Activated CD4-positive, alpha-beta T cell treated with anti-CD3 and anti-CD28 coated beads, Interleukin-2, amount 10 ng/mL, durations not matched to agents 24 days and 14 days (primary cell): ENCODE measurements at regions not wholly inside any gene's neighbourhood (a gene's known extent, or its start where the extent isn't known, plus 50 kb on each side); places are given as distances from the start of the nearest gene placed in this dataset.

Experiments used
- DNase-seq: peaks from one replicate; pipeline ENCODE4 v3.0.0; 2022
- H3K27ac Mint-ChIP-seq: one replicate; pipeline ENCODE4 v1.8.0; 2022; ENCODE audit warnings: mild to moderate bottlenecking, mixed read lengths
- H3K27me3 Mint-ChIP-seq: one replicate; pipeline ENCODE4 v1.8.0; 2022; ENCODE audit warnings: mixed read lengths
- H3K36me3 Mint-ChIP-seq: one replicate; pipeline ENCODE4 v1.8.0; 2022; ENCODE audit warnings: low read depth, mild to moderate bottlenecking, mixed read lengths
- H3K4me1 Mint-ChIP-seq: one replicate; pipeline ENCODE4 v1.8.0; 2021; ENCODE audit warnings: mixed read lengths
- H3K4me3 Mint-ChIP-seq: one replicate; pipeline ENCODE4 v1.8.0; 2022; ENCODE audit warnings: mild to moderate bottlenecking, moderate library complexity, mixed read lengths
- H3K9me3 Mint-ChIP-seq: one replicate; pipeline ENCODE4 v1.8.0; 2021; ENCODE audit warnings: mixed read lengths
- intact Hi-C: fragments of 100-400 bp; cut with micrococcal nuclease; formaldehyde crosslinking; loops from one replicate; pipeline ENCODE4 v1.15.1; 2023

DNA sequence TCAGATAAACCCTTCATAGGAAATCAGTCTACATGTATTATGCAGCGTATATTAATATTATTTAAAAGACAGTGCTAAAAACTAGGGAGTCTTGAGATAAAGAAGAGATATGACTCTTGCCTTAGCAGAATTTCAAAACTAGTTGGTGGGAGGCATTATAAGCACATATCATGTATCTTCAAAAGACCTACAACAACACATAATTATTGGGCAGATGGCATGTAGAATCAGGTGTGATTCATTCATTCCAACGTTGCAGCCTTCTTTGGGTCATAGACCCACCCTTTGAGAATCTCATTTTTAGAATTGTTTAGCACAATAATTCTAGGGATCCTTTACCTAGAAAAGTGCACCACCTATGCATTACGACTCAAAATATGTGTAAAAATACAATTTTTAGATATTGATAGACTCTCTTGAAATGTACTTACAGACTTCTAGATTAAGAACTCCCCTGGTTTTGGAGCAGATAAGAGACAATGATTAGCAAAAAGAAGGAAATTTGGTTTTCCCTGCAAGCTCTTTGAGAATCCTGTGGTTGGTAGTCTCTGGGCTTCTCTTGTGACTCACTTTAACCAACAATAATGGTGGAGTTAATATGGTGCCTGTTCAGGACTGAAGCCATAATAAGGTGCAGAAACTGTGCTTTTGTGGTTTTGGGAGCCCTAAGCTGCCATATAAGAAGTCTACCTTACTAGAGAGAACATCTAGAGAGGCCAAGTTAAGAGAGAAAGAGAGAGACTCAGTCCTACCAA, 85.3 kb upstream of the RGS4 start:
- DNase-seq = no peak
- Mint-ChIP-seq H3K4me3 (no peak overlapping the region), H3K27me3 (peaks cover 2% of the 10 kb centered on the region), H3K36me3 (no peaks in the 10 kb centered on the region), H3K9me3 (no peaks in the 10 kb centered on the region), H3K4me1 (no peaks in the 10 kb centered on the region), H3K27ac (no peak overlapping the region)
- intact Hi-C loops = no loop called here

DNA sequence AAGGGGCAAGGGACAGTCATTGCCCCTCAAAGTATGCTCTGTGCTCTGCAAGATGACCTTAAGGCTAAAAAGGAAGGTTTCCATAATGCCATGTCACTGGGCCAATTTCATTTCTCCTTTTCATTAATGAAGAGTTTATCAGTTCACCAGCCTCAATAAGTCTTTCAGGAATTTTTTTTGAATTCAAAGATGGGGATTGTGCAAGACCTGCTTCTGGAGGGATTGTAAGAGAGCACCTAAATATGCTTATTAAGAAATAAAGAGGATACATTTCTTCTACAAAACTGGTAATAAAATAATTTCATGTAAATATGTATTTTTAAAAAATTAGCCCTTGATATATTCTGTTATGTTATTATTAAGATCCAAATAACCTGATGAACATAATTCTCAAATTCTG, 86.8 kb upstream of the RGS4 start:
- no peak for DNase-seq
- no peak overlapping the region for H3K27ac Mint-ChIP-seq
- no peak overlapping the region for H3K4me3 Mint-ChIP-seq
- peaks cover 2% of the 10 kb centered on the region for H3K27me3 Mint-ChIP-seq
- intact Hi-C loops = no loop called here
- no peaks in the 10 kb centered on the region for H3K36me3 Mint-ChIP-seq
- H3K9me3 Mint-ChIP-seq = no peaks in the 10 kb centered on the region
- no peaks in the 10 kb centered on the region for H3K4me1 Mint-ChIP-seq

DNA sequence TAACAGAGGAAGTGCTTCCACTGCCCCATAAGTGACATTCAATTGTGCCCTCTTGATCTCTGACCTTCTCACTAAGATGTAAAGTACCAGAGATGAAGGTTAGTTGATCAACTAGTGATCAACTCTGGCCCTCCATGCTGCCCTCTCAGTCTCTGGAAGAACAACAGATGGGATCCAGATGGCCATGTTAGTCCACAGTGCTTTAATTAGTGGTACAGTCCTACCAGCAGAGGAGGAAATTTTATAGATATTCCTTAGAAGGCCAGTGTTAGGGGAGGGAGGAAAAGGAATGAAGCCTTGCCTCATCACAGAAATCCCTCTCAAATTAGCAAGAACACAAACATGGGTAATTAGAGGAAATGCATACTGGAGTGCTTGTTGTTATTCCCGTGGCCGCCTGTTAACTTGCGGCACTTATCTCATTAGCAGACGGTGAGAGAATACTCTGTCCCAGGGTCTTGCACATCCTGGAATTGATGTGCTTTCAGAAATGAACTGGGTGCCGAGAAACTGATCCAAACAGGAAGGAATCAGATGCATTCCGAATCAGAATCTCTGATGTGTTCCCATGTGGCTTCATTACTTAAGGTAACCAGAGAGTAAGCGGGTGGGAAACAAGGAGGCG, 91.1 kb upstream of the RGS4 start:
- intact Hi-C loops = no loop called here

DNA sequence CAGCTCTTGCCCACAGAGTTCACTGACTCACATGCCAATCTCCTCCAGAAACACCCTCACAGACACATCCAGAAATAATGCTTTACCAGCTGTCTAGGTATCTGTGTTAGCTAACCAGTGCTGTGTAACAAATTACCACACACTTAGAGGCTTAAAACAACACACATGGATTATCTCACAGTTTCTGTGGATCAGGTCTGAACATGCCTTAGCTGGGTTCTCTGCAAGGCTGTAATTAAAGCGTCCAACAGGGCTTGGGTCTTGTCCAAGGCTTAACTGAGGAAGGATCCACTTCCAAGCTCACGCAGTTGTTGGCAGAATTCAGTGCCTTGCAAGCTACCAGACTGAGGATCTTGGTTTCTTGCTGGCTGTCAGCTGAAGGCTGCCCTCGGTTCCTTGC, 92.5 kb upstream of the RGS4 start:
- intact Hi-C loops = no loop called here
- no peak overlapping the region for H3K4me3 Mint-ChIP-seq

More for the DNA sequence above, 91.1 kb upstream of the RGS4 start:
- no peak for DNase-seq
- no peaks in the 10 kb centered on the region for H3K36me3 Mint-ChIP-seq
- no peaks in the 10 kb centered on the region for H3K4me1 Mint-ChIP-seq
- H3K4me3 Mint-ChIP-seq = no peak overlapping the region
- H3K27ac Mint-ChIP-seq = no peak overlapping the region
- H3K9me3 Mint-ChIP-seq = no peaks in the 10 kb centered on the region
- peaks cover 2% of the 10 kb centered on the region for H3K27me3 Mint-ChIP-seq

DNA sequence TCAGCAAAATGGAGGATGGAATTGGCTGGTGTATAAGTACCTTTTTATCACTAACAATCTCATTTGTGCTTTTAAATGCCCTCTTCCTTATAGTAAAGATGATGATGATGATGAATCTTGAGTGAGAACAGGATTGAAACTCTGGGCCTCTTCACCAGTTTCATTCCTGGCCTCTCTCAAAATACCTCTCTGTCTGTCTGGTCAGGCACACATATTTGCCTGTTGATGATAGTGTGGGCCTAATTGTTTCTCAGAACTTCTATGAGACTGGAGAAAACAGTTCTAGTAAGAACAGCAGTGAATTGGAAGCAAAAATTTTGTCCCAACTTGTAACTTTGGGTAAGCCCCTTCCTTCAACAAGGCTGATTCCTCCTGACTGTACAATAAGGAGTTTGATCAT, 94.4 kb upstream of the RGS4 start:
- H3K4me1 Mint-ChIP-seq = no peaks in the 10 kb centered on the region
- H3K9me3 Mint-ChIP-seq = no peaks in the 10 kb centered on the region
- H3K27me3 Mint-ChIP-seq = no peaks in the 10 kb centered on the region
- no peak overlapping the region for H3K27ac Mint-ChIP-seq
- no peak for DNase-seq
- no peak overlapping the region for H3K4me3 Mint-ChIP-seq
- intact Hi-C loops = no loop called here
- no peaks in the 10 kb centered on the region for H3K36me3 Mint-ChIP-seq

More for the DNA sequence above, 92.5 kb upstream of the RGS4 start:
- Mint-ChIP-seq H3K36me3 (no peaks in the 10 kb centered on the region), H3K4me1 (no peaks in the 10 kb centered on the region), H3K9me3 (no peaks in the 10 kb centered on the region), H3K27ac (no peak overlapping the region), H3K27me3 (peaks cover under 1% of the 10 kb centered on the region)
- no peak for DNase-seq

DNA sequence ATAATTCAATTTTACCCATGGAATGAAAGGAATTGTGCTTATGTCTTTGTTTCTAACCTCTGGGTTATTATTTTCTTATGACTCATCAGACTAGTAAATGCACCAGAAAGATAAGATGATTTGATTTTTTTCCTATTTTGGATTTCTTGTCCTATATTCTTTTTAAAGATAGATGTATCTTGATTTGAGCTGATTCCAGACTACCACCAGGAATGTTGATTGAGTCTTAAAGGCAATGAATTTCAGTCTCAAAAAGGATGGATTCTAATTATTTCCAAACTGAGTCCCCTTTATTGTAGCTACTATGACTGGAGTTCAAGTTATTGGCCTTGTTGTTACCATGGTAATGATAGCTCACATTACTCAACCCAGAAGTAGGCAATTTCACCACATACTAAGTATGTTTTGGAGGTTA, 95.8 kb upstream of the RGS4 start:
- Mint-ChIP-seq H3K27ac (no peak overlapping the region), H3K36me3 (no peaks in the 10 kb centered on the region), H3K4me1 (no peaks in the 10 kb centered on the region), H3K4me3 (no peak overlapping the region), H3K9me3 (no peaks in the 10 kb centered on the region), H3K27me3 (no peaks in the 10 kb centered on the region)
- DNase-seq = no peak
- intact Hi-C loops = no loop called here

DNA sequence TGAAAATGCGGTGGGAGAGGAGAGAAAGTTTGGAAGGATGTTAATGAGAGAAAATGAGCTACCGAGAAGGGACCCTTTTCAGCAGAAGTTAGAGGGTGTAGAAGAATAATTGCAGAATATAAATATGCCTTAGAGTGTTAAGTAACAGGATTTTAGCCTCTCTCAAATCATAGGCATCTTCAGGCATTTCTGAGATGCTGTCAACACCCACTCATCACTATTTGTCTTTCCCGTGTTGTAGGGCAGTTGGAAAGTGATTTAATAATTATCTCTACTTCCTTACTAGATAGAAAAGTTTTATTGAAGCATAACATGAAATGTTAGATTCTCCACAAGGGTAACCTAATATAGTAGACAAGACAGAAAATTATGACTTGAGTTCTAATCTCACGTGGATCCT, 96.4 kb upstream of the RGS4 start:
- no peak overlapping the region for H3K27ac Mint-ChIP-seq
- H3K4me1 Mint-ChIP-seq = no peaks in the 10 kb centered on the region
- no peaks in the 10 kb centered on the region for H3K27me3 Mint-ChIP-seq
- intact Hi-C loops = no loop called here
- DNase-seq = no peak
- no peaks in the 10 kb centered on the region for H3K9me3 Mint-ChIP-seq
- H3K36me3 Mint-ChIP-seq = no peaks in the 10 kb centered on the region
- no peak overlapping the region for H3K4me3 Mint-ChIP-seq

DNA sequence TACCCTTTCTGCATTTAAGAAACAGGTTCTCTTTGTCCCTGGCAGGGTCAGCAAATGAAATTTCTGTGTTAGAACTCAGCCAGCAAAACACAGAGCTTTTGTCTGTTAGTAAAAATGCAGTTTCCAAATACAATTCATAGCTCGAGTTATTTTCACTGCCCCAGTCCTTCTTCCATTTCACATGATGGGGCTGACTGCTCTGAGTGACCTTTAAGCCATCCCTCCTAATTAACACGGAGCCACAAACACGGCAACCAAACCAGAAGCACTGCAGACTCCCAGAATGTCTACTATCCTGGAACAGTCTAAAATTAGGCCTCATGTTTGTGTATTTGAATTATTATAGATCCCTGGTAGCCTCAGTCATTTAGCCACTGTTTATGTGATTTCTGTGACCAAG, 99.1 kb upstream of the RGS4 start:
- H3K27me3 Mint-ChIP-seq = no peaks in the 10 kb centered on the region
- no peak for DNase-seq
- no peak overlapping the region for H3K4me3 Mint-ChIP-seq
- no peaks in the 10 kb centered on the region for H3K9me3 Mint-ChIP-seq
- intact Hi-C loops = no loop called here
- H3K4me1 Mint-ChIP-seq = no peaks in the 10 kb centered on the region
- no peaks in the 10 kb centered on the region for H3K36me3 Mint-ChIP-seq
- H3K27ac Mint-ChIP-seq = no peak overlapping the region

DNA sequence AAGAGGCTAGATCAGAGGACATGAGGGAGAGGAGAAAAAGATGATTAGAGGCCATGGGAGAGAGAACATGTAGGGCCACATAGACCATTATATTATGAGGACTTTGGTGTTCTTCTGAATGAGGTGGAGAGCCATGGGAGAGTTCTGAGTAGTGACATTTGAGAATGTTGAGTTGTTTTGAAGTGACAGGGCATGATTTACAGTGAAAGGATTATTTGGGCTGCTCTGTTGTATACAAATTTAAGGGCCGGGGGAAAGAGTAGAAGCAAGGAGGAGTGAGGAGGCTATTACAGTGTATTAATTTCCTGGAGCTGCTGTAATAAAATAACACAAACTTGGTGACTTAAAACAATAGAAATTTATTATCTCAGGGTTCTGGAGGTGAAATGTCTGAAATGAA, 102.5 kb upstream of the RGS4 start:
- Mint-ChIP-seq H3K4me1 (no peaks in the 10 kb centered on the region), H3K36me3 (no peaks in the 10 kb centered on the region), H3K9me3 (no peaks in the 10 kb centered on the region), H3K4me3 (no peak overlapping the region), H3K27me3 (peaks cover 3% of the 10 kb centered on the region), H3K27ac (no peak overlapping the region)
- intact Hi-C loops = no loop called here
- no peak for DNase-seq

DNA sequence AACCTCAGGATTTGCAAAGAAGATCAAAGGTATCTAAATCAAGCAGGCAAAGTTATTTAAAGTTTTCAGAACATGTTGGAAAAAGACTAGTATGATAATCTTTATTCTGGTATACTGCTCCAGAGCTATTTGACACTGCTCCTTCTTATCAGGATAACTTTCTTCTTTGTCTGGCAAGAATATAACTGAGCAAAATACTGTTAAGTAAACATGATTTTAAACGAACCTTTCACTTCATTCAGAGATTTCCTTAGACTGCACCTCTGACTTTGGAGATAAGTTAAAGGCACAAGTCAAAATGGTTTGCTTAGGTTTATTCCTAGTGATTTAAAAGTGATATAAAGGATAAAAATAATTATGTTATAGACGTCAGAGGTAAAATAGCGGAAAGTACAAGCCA, 103.9 kb upstream of the CCDC190 start:
- Mint-ChIP-seq H3K9me3 (no peaks in the 10 kb centered on the region), H3K4me1 (no peaks in the 10 kb centered on the region), H3K27me3 (peaks cover 3% of the 10 kb centered on the region), H3K27ac (no peak overlapping the region), H3K4me3 (no peak overlapping the region), H3K36me3 (no peaks in the 10 kb centered on the region)
- intact Hi-C loops = no loop called here
- no peak for DNase-seq

DNA sequence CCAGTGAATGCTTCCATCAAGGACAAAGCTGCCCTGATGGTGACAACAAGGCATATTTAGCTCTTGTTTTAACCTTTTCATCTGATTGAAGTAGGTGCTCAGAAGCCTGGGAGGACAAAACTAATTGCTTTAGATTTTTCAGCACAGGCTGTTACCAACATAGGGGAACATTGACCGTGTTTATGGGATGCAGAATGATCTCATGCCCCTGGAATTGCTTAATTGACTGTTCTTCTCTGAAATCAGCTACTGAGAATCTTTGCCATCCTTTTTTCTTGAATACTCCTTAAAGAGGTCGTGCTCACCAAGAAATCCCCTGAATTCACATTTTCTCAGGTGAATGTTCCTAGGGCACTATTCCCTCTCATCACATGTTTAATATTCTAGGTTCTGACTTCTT, 95.9 kb upstream of the CCDC190 start:
- Mint-ChIP-seq H3K36me3 (no peaks in the 10 kb centered on the region), H3K27ac (no peak overlapping the region), H3K9me3 (no peaks in the 10 kb centered on the region), H3K4me1 (peaks cover 2% of the 10 kb centered on the region), H3K27me3 (peaks cover 5% of the 10 kb centered on the region), H3K4me3 (no peak overlapping the region)
- no peak for DNase-seq
- intact Hi-C loops = no loop called here

DNA sequence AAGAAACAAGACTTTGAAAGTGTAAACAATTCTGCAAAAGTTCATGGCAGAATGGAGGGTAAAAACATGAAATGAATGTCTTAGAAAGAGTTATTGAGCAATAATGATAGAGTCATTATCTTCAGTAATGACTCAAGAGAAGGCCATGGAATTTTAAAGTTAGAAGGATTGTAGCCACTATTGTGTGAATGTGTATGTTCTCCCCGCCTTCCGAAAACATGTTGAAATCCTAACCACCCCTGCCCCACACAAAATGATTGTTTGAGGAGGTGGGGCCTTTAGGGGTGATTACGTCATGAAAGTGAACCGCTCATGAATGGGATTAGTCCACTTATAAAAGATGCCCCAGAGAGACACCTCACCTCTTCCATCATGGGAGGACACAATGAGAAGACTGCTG, 93.8 kb upstream of the CCDC190 start:
- Mint-ChIP-seq H3K27me3 (peaks cover 3% of the 10 kb centered on the region), H3K27ac (no peak overlapping the region), H3K4me1 (peaks cover 5% of the 10 kb centered on the region), H3K4me3 (no peak overlapping the region), H3K9me3 (no peaks in the 10 kb centered on the region), H3K36me3 (no peaks in the 10 kb centered on the region)
- intact Hi-C loops = no loop called here
- no peak for DNase-seq

DNA sequence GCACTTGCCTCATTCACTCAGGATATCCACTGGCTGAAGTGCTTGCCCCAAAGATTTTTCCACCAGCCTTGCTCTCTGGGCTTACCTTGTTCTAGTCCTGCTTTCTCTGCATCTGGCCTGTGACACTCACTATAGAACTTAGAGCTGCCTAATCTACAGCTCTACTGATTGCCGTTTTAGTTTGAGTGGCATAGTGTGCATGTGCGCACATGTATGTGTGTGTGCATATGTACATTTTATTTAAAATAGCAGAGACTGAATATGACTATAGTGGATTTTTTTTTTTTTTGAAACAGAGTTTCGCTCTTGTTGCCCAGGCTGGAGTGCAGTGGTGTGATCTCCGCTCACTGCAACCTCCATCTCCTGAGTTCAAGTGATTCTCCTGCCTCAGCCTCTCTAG, 92.0 kb upstream of the CCDC190 start:
- Mint-ChIP-seq H3K27me3 (peaks cover 3% of the 10 kb centered on the region), H3K4me3 (no peak overlapping the region), H3K9me3 (no peaks in the 10 kb centered on the region), H3K27ac (no peak overlapping the region), H3K36me3 (no peaks in the 10 kb centered on the region), H3K4me1 (peaks cover 5% of the 10 kb centered on the region)
- no peak for DNase-seq
- intact Hi-C loops = no loop called here

DNA sequence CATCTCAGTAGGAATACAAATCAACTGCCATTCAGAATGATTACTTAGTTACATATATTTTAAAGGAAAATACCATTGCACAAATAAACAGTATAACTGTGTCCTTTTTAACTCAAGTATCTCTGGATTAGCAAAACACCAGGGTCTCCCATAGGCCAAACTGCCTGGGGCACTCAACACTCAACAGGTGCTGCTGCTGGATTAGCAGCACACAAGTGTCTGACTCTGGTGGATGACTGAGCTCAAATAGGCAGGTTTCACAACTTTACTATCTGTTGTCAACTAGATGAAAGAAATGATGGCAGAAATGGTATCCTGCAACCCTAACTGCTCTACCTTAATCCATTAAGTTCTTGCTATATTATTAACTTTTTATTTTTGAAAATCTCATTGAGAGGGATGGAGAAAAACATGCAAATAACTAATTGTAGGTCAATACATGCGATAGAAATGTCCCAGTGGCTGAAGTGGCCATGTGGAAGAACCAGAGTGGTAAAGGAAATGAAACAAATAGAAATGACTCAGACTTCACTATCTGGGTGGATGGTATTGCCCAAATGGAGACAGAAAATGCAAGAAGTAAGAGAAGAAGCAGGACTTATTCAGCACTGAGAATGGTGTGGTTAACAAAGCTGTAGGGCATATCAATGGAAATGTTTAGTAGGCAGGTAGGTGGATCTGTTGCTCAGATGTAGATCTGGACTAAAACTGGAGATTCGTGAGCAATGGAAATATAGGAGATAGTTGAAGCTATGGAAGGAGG, 90.8 kb upstream of the CCDC190 start:
- Mint-ChIP-seq H3K9me3 (no peaks in the 10 kb centered on the region), H3K36me3 (no peaks in the 10 kb centered on the region), H3K27me3 (peaks cover 2% of the 10 kb centered on the region), H3K4me1 (peaks cover 5% of the 10 kb centered on the region), H3K27ac (peak overlapping the region; percentile 69), H3K4me3 (no peak overlapping the region)
- intact Hi-C loops = no loop called here
- no peak for DNase-seq
